ENCODE measurements at regions not wholly inside any gene's neighbourhood (a gene's known extent, or its start where the extent isn't known, plus 50 kb on each side); places are given as distances from the start of the nearest gene placed in this dataset.
"Not testable (repeated sequence)": the region's sequence is repeated elsewhere in the genome, so short reads cannot be mapped to it uniquely, and the experiment has no call there.

GRCh38 chr2:147139732-147140131, 705.1 kb upstream of the ACVR2A start:
- not testable (repeated sequence) for DNase-seq (ENCODE audit: low read depth in 2 of 2)

- no peak for DNase-seq (ENCODE audit: low read depth in 2 of 2)
These were observed 707.1 kb upstream of the ACVR2A start for GRCh38 chr2:147137711-147138110.

GRCh38 chr2:147135376-147135775, 709.5 kb upstream of the ACVR2A start:
- DNase-seq (ENCODE audit: low read depth in 2 of 2), result no peak

GRCh38 chr2:147133286-147133908, 711.4 kb upstream of the ACVR2A start:
- no peak for DNase-seq (ENCODE audit: low read depth in 2 of 2)

- no peak for DNase-seq (ENCODE audit: low read depth in 2 of 2)
These were observed 719.7 kb upstream of the ACVR2A start for GRCh38 chr2:147125145-147125544.

- no peak for DNase-seq (ENCODE audit: low read depth in 2 of 2)
These were observed 721.9 kb upstream of the ACVR2A start for GRCh38 chr2:147122944-147123343.

- DNase-seq (ENCODE audit: low read depth in 2 of 2), result no peak
These were observed 733.9 kb upstream of the ACVR2A start for GRCh38 chr2:147110962-147111361.

- DNase-seq (ENCODE audit: low read depth in 2 of 2), result no peak
These were observed 734.5 kb upstream of the ACVR2A start for GRCh38 chr2:147110317-147110716.

GRCh38 chr2:147109291-147109690, 735.5 kb upstream of the ACVR2A start:
- no peak for DNase-seq (ENCODE audit: low read depth in 2 of 2)

GRCh38 chr2:147108548-147108947, 736.3 kb upstream of the ACVR2A start:
- DNase-seq (ENCODE audit: low read depth in 2 of 2), result no peak

- DNase-seq (ENCODE audit: low read depth in 2 of 2), result no peak
These were observed 742.7 kb upstream of the ACVR2A start for GRCh38 chr2:147101941-147102790.

GRCh38 chr2:147100406-147101035, 744.3 kb upstream of the ACVR2A start:
- DNase-seq (ENCODE audit: low read depth in 2 of 2), result no peak

GRCh38 chr2:147099845-147100244, 745.0 kb upstream of the ACVR2A start:
- no peak for DNase-seq (ENCODE audit: low read depth in 2 of 2)

GRCh38 chr2:147098940-147099339, 745.9 kb upstream of the ACVR2A start:
- no peak for DNase-seq (ENCODE audit: low read depth in 2 of 2)

GRCh38 chr2:147097747-147098146, 747.1 kb upstream of the ACVR2A start:
- no peak for DNase-seq (ENCODE audit: low read depth in 2 of 2)

- no peak for DNase-seq (ENCODE audit: low read depth in 2 of 2)
These were observed 748.2 kb upstream of the ACVR2A start for GRCh38 chr2:147096671-147097070.

- DNase-seq (ENCODE audit: low read depth in 2 of 2), result no peak
These were observed 749.5 kb upstream of the ACVR2A start for GRCh38 chr2:147095376-147095775.

- DNase-seq (ENCODE audit: low read depth in 2 of 2), result no peak
These were observed 750.8 kb upstream of the ACVR2A start for GRCh38 chr2:147094077-147094476.

GRCh38 chr2:147092266-147092665, 752.6 kb upstream of the ACVR2A start:
- no peak for DNase-seq (ENCODE audit: low read depth in 2 of 2)

GRCh38 chr2:147091448-147091847, 753.4 kb upstream of the ACVR2A start:
- DNase-seq (ENCODE audit: low read depth in 2 of 2), result no peak

- no peak for DNase-seq (ENCODE audit: low read depth in 2 of 2)
These were observed 756.0 kb upstream of the ACVR2A start for GRCh38 chr2:147088871-147089270.

- DNase-seq (ENCODE audit: low read depth in 2 of 2), result no peak
These were observed 758.1 kb upstream of the ACVR2A start for GRCh38 chr2:147086715-147087114.

GRCh38 chr2:147083664-147084063, 761.2 kb upstream of the ACVR2A start:
- no peak for DNase-seq (ENCODE audit: low read depth in 2 of 2)

Data from lung microvascular endothelial cell (primary cell).